Calu3 (cell line): ENCODE measurements at regions not wholly inside any gene's neighbourhood (a gene's known extent, or its start where the extent isn't known, plus 50 kb on each side); places are given as distances from the start of the nearest gene placed in this dataset.

Source experiments
- BruUV-seq: library from RNA; stranded (reverse); fragments of 400-500 nt; replicated peaks from 2 replicates; lab custom pipeline; 2021; lab: Mats Ljungman, UMichigan
- CTCF ChIA-PET: fragments of 300-600 bp; sonication (Branson Sonifier 250); formaldehyde crosslinking; loops from one replicate; lab custom pipeline; 2022; ENCODE audit warnings: antibody characterized with exemption; lab: Charles Lee
- DNase-seq: peaks from one replicate; pipeline ENCODE4 v3.0.0; 2022
- H3K27ac Mint-ChIP-seq: one replicate; pipeline ENCODE4 v1.8.0; 2022; ENCODE audit warnings: mixed read lengths; ENCODE audit not compliant: unreplicated experiment
- H3K27me3 Mint-ChIP-seq: one replicate; pipeline ENCODE4 v1.8.0; 2022; ENCODE audit warnings: mixed read lengths; ENCODE audit not compliant: unreplicated experiment
- H3K36me3 Mint-ChIP-seq: one replicate; pipeline ENCODE4 v1.8.0; 2022; ENCODE audit warnings: mild to moderate bottlenecking, moderate library complexity, mixed read lengths; ENCODE audit not compliant: insufficient read depth, unreplicated experiment
- H3K4me1 Mint-ChIP-seq: one replicate; pipeline ENCODE4 v1.8.0; 2022; ENCODE audit warnings: mild to moderate bottlenecking, low read depth, mixed read lengths; ENCODE audit not compliant: unreplicated experiment
- H3K4me3 Mint-ChIP-seq: one replicate; pipeline ENCODE4 v1.8.0; 2022; ENCODE audit warnings: mild to moderate bottlenecking, low read depth, moderate library complexity, mixed read lengths; ENCODE audit not compliant: unreplicated experiment
- H3K9me3 Mint-ChIP-seq: one replicate; pipeline ENCODE4 v1.8.0; 2022; ENCODE audit warnings: low read depth, mixed read lengths; ENCODE audit not compliant: unreplicated experiment
- CTCF ChIP-seq: fragments of 200-600 bp; IDR thresholded peaks from one replicate; pipeline ENCODE4 v1.8.0; 2022; ENCODE audit warnings: antibody characterized with exemption; ENCODE audit not compliant: unreplicated experiment
- intact Hi-C: fragments of 100-400 bp; cut with micrococcal nuclease; formaldehyde crosslinking; loops from one replicate; pipeline ENCODE4 v1.10.0; 2022; ENCODE audit not compliant: unreplicated experiment

- no peaks in the 10 kb centered on the region for H3K27me3 Mint-ChIP-seq
- no peaks in the 10 kb centered on the region for H3K36me3 Mint-ChIP-seq
- no peak for DNase-seq
- H3K27ac Mint-ChIP-seq: no peak overlapping the region
- H3K4me3 Mint-ChIP-seq: no peak overlapping the region
- intact Hi-C loops: no loop called here
- no TSS peak for BruUV-seq
- no peaks in the 10 kb centered on the region for H3K4me1 Mint-ChIP-seq
- CTCF ChIA-PET: no interaction called here
- no peak for TF ChIP-seq CTCF
- H3K9me3 Mint-ChIP-seq: peaks cover 2% of the 10 kb centered on the region
Measured at GRCh38 chr1:73862355-73862754, 335.6 kb downstream of the LRRIQ3 start.

DNA sequence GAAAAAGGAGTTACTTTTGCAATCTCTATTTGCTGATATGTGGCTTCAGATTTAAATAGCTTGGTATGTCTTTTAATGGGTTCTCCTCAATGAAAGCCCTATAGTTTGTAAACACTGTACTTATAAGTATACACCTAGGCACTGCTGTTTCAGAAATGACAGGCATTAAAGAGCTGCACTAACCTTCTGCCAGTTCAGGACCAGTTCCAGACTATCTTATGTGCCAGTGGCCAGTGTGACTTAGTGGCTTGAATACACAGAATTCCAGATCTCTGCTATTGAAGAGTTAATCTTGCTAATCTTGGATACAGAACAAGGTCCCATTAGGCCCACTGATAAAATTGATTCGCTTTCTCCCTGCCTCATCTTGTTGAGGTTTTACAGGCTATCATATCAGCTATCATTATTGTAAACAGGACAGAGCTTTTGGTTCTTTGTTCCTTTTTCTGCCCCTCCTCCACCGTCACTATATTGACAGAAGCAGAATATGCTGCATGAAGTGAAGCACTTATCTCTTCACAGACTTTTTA lies 337.5 kb downstream of the LRRIQ3 start:
- Mint-ChIP-seq H3K4me3 (no peak overlapping the region), H3K4me1 (no peaks in the 10 kb centered on the region), H3K27ac (no peak overlapping the region), H3K27me3 (no peaks in the 10 kb centered on the region), H3K9me3 (peaks cover 2% of the 10 kb centered on the region), H3K36me3 (no peaks in the 10 kb centered on the region)
- intact Hi-C loops: no loop called here
- BruUV-seq: no TSS peak
- TF ChIP-seq CTCF: no peak
- CTCF ChIA-PET: no interaction called here
- no peak for DNase-seq

DNA sequence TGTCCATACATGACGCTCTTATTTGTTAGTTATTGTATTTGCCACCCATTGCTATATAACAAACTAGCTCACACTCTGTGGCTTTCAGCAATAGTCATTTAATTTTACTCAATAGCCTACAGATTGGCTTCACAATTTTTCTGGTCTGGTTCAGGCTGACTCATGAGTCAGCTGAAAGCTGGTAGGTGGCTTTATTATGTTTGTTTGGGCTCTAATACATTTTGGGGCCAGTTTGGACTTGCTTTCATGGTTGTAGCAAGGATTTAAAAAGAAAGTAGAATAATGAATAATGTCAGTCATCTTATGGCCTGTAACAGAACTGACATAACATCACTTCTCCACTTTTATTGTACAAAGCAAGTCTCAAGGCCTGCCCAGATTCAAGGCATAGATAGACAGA lies 338.7 kb downstream of the LRRIQ3 start:
- intact Hi-C loops: no loop called here
- no TSS peak for BruUV-seq
- Mint-ChIP-seq H3K27me3 (no peaks in the 10 kb centered on the region), H3K27ac (no peak overlapping the region), H3K36me3 (no peaks in the 10 kb centered on the region), H3K4me1 (no peaks in the 10 kb centered on the region), H3K9me3 (peaks cover 2% of the 10 kb centered on the region), H3K4me3 (no peak overlapping the region)
- no peak for TF ChIP-seq CTCF
- DNase-seq: no peak
- CTCF ChIA-PET: no interaction called here

DNA sequence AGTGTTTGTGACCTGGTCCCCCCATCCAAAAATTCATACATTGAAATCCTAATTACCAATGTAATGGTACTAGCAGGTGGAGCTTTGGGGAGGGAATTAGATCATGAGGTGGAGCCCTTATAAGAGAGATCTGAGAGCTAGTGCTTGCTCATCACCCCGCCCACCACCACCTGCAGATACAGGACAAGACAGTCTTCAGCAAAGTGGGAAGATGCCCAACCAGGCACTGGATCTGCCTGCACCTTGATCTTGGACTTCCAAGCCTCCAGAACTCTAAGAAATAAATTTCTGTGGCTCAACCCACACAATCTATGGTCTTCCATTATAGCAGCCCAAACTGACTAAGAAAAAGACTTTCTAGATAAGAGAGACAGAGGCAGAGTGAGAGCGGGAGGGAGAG lies 343.4 kb downstream of the LRRIQ3 start:
- CTCF ChIA-PET: no interaction called here
- no peaks in the 10 kb centered on the region for H3K4me1 Mint-ChIP-seq

More for the DNA sequence above, 343.4 kb downstream of the LRRIQ3 start:
- Mint-ChIP-seq H3K4me3 (no peak overlapping the region), H3K27ac (no peak overlapping the region), H3K27me3 (no peaks in the 10 kb centered on the region), H3K9me3 (peaks cover 2% of the 10 kb centered on the region), H3K36me3 (no peaks in the 10 kb centered on the region)
- TF ChIP-seq CTCF: no peak
- no TSS peak for BruUV-seq
- intact Hi-C loops: no loop called here
- DNase-seq: no peak
